Esophagus muscularis mucosa (tissue), 4 donors: ENCODE measurements at regions not wholly inside any gene's neighbourhood (a gene's known extent, or its start where the extent isn't known, plus 50 kb on each side); places are given as distances from the start of the nearest gene placed in this dataset.

ENCODE experiments used
- DNase-seq: peaks from one replicate; pipeline ENCODE4 v3.0.0-alpha.2; 2017; ENCODE audit errors: extremely low spot score
- H3K27ac ChIP-seq, 4 donors: fragments of 200-600 bp; sonication (generic); replicated peaks in 1 of 4; 1 replicate in 3 of 4; 2 replicates in 1 of 4; pipeline ENCODE4 v1.5.1; 2016 to 2019; ENCODE audit warnings: mild to moderate bottlenecking in 1 of 4
- H3K27me3 ChIP-seq, 4 donors: fragments of 200-600 bp; sonication (generic); one replicate each; pipeline versions ENCODE4 v1.5.1 to v1.6.0; 2016 to 2019
- H3K36me3 ChIP-seq, 4 donors: fragments of 200-600 bp; sonication (generic); one replicate each; pipeline ENCODE4 v1.5.1; 2016 to 2019
- H3K4me1 ChIP-seq, 4 donors: fragments of 200-600 bp; sonication (generic); one replicate each; pipeline ENCODE4 v1.5.1; 2016 to 2019
- H3K4me3 ChIP-seq, 4 donors: fragments of 200-600 bp; sonication (generic); 1 replicate in 2 of 4; 2 replicates in 2 of 4; pipeline ENCODE4 v1.5.1; 2016 to 2019; ENCODE audit warnings: mild to moderate bottlenecking in 4 of 4, moderate library complexity in 1 of 4
- H3K9me3 ChIP-seq, 4 donors: fragments of 200-600 bp; sonication (generic); 1 replicate in 3 of 4; 2 replicates in 1 of 4; pipeline ENCODE4 v1.5.1; 2016 to 2019
- CTCF ChIP-seq, 3 experiments: fragments of 200-600 bp in 2 of 3; fragments of 450-650 bp in 1 of 3; sonication (generic) in 2 of 3; IDR thresholded peaks; one replicate each; pipeline ENCODE4 v1.5.1; 2017 to 2019; ENCODE audit warnings: antibody characterized with exemption in 3 of 3, mild to moderate bottlenecking in 2 of 3, moderate library complexity in 1 of 3
- EP300 ChIP-seq: sonication (generic); formaldehyde crosslinking; IDR thresholded peaks from one replicate; pipeline ENCODE4 v1.6.1; 2017; ENCODE audit warnings: antibody characterized with exemption
- POLR2A ChIP-seq: fragments of 450-650 bp; IDR thresholded peaks from one replicate; pipeline ENCODE4 v1.6.1; 2017; ENCODE audit warnings: antibody characterized with exemption, moderate library complexity, mild to moderate bottlenecking, low read depth
- POLR2AphosphoS5 ChIP-seq, 2 donors: sonication (generic); formaldehyde crosslinking; IDR thresholded peaks; one replicate each; pipeline ENCODE4 v1.6.1; 2017; ENCODE audit warnings: antibody characterized with exemption in 2 of 2
- WGBS: methylation state at CpG from one replicate; pipeline ENCODE4 v1.1.5; 2018; 5-methylcytosine and 5-hydroxymethylcytosine counted together
- intact Hi-C: fragments of 100-400 bp; cut with DNase I; formaldehyde crosslinking; loops from one replicate; pipeline ENCODE4 v1.15.1; 2023

- TF ChIP-seq POLR2AphosphoS5 (IDR thresholded peaks at IDR 0.05) (no peak), EP300 (no peak), CTCF (IDR thresholded peaks at IDR 0.05) (no peak), POLR2A (no peak)
- Histone ChIP-seq H3K4me3 (no peak overlapping the region), H3K9me3 (no peaks in the 10 kb centered on the region), H3K36me3 (no peaks in the 10 kb centered on the region), H3K27me3 (peaks cover 0 to 83% (median 3%) of the 10 kb centered on the region in 4 donors), H3K27ac (no peak overlapping the region), H3K4me1 (no peaks in the 10 kb centered on the region)
- no peak for DNase-seq
- intact Hi-C loops: no loop called here
- WGBS: 90% methylated on average over 7 of the region's 23 CpGs
Measured at GRCh38 chr22:48588151-48588877, 1239.4 kb downstream of the BRD1 start.

GRCh38 chr22:48587236-48587865, 1240.3 kb downstream of the BRD1 start:
- Histone ChIP-seq H3K27me3 (peaks cover 0 to 83% (median 3%) of the 10 kb centered on the region in 4 donors), H3K9me3 (no peaks in the 10 kb centered on the region), H3K4me1 (no peaks in the 10 kb centered on the region), H3K36me3 (no peaks in the 10 kb centered on the region), H3K4me3 (no peak overlapping the region), H3K27ac (no peak overlapping the region)
- intact Hi-C loops: no loop called here
- WGBS: 85% methylated on average over 15 of the region's 18 CpGs
- TF ChIP-seq CTCF (IDR thresholded peaks at IDR 0.05) (no peak), POLR2A (no peak), POLR2AphosphoS5 (IDR thresholded peaks at IDR 0.05) (no peak), EP300 (no peak)
- DNase-seq: no peak

- TF ChIP-seq EP300: no peak
- no peak for TF ChIP-seq CTCF (IDR thresholded peaks at IDR 0.05)
- TF ChIP-seq POLR2A: no peak
- no peak for DNase-seq
- WGBS: 83% methylated on average over 7 of the region's 7 CpGs
- Histone ChIP-seq H3K9me3 (no peaks in the 10 kb centered on the region), H3K27me3 (peaks cover 0 to 84% (median 3%) of the 10 kb centered on the region in 4 donors), H3K27ac (no peak overlapping the region), H3K4me3 (no peak overlapping the region), H3K4me1 (no peaks in the 10 kb centered on the region), H3K36me3 (no peaks in the 10 kb centered on the region)
- intact Hi-C loops: no loop called here
Measured at GRCh38 chr22:48586799-48587185, 1240.9 kb downstream of the BRD1 start.

GRCh38 chr22:48585916-48586798, 1241.5 kb downstream of the BRD1 start:
- TF ChIP-seq POLR2A: no peak
- no peak for TF ChIP-seq POLR2AphosphoS5 (IDR thresholded peaks at IDR 0.05)
- TF ChIP-seq CTCF (IDR thresholded peaks at IDR 0.05): no peak
- no peak for TF ChIP-seq EP300
- Histone ChIP-seq H3K4me3 (no peak overlapping the region), H3K27ac (no peak overlapping the region), H3K4me1 (no peaks in the 10 kb centered on the region), H3K36me3 (no peaks in the 10 kb centered on the region), H3K27me3 (peaks cover 0 to 81% (median 3%) of the 10 kb centered on the region in 4 donors), H3K9me3 (no peaks in the 10 kb centered on the region)
- DNase-seq: no peak
- WGBS: 66% methylated on average over 19 of the region's 21 CpGs
- intact Hi-C loops: no loop called here
